ENCODE measurements at regions not wholly inside any gene's neighbourhood (a gene's known extent, or its start where the extent isn't known, plus 50 kb on each side); places are given as distances from the start of the nearest gene placed in this dataset.

DNA sequence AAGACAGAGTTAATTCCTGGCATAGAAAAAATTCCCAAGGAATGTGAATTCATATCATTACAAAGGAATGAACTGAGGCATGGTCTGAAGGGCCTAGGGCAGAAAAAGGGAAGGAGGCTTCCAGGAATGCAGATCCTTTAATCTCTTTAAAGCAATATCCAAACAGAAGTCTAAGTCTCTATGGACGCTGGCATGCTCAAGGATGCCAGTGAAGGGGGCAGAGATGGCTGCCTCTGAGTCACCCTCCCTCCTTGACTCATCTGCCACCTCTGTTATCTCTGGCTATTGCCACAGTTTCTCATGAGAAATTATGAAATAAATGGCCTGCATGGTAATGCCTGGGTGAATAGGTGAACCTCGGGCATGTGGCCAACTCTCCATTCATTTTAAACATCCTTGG, 96.3 kb upstream of the BCL6 start:
- FAIRE-seq = no peak

DNA sequence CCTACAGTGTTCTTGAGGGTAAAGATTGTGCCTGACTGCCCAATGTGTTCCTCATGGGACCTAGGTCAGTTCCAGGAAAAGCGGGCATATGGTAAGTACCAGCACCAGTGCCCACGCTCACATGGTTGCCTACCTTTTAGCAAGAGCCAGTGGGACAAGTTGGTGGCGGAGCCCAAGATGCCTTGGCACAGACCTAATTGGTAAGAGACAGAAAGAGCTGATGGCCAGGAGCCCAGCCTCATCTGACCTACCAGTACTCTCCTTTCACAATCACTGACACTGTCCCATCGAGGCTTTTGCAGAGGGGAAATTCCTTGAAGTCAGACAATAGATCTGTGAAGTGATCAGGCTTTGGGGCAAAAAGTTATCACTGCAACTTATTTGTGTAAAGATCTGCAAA, 98.4 kb upstream of the BCL6 start:
- DNase-seq (ENCODE audit: insufficient read length) = no peak
- TF ChIP-seq TAF1 (IDR thresholded peaks at IDR 0.05; ENCODE audit: borderline replicate concordance, low read depth, low read length) = no peak
- TF ChIP-seq POLR2AphosphoS5 (IDR thresholded peaks at IDR 0.05; ENCODE audit: low read depth, low read length) = no peak
- TF ChIP-seq POLR2A (IDR thresholded peaks at IDR 0.05; ENCODE audit: low read depth, low read length) = no peak
- no peak for FAIRE-seq

More for the DNA sequence above, 96.3 kb upstream of the BCL6 start:
- TF ChIP-seq POLR2A (IDR thresholded peaks at IDR 0.05; ENCODE audit: low read depth, low read length) (no peak), TAF1 (IDR thresholded peaks at IDR 0.05; ENCODE audit: borderline replicate concordance, low read depth, low read length) (no peak)
- no peak for DNase-seq (ENCODE audit: insufficient read length)

DNA sequence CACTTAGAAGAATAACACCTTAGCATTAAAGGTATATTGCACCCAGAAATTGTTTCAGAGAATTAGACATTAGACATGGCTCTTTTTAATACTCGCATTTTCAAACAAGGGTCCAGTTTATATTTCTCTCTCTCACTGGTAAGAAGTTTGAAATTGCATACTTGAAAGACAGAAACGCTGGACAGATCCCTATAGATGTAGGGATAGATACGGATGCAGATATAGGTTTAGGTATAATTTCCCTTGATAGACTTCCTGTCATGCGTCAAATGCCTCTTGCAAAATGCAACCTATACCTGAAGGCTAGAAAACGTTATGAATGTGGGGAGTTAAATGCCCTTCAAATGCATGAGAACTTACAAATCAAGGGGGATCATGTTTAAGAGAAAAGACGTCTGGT, 99.4 kb upstream of the BCL6 start:
- FAIRE-seq (no peak), DNase-seq (ENCODE audit: insufficient read length) (no peak)
- TF ChIP-seq POLR2A (IDR thresholded peaks at IDR 0.05; ENCODE audit: low read depth, low read length) (no peak), TAF1 (IDR thresholded peaks at IDR 0.05; ENCODE audit: borderline replicate concordance, low read depth, low read length) (no peak), POLR2AphosphoS5 (IDR thresholded peaks at IDR 0.05; ENCODE audit: low read depth, low read length) (no peak)

DNA sequence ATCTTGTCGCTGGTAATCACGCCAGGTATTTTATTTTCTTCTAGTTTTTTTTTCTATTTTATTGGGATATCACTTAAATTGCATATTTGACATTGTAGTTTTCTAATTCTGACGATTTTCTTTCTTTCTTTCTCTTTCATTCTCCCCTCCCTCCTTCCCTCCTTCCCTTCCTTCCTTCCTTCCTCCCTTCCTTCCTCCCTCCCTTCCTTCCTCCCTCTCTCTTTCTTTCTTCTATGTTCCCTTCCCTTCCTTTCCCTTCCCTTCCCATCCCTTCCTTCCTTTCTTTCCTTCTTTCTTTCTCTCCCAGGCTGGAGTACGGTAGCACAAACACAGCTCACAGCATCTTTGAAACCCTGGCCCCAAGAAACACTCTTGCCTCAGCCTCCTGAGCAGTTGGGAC, 100.6 kb upstream of the BCL6 start:
- FAIRE-seq = no peak
- no peak for TF ChIP-seq POLR2A (IDR thresholded peaks at IDR 0.05; ENCODE audit: low read depth, low read length)
- no peak for TF ChIP-seq POLR2AphosphoS5 (IDR thresholded peaks at IDR 0.05; ENCODE audit: low read depth, low read length)
- TF ChIP-seq TAF1 (IDR thresholded peaks at IDR 0.05; ENCODE audit: borderline replicate concordance, low read depth, low read length) = no peak
- DNase-seq (ENCODE audit: insufficient read length) = no peak

DNA sequence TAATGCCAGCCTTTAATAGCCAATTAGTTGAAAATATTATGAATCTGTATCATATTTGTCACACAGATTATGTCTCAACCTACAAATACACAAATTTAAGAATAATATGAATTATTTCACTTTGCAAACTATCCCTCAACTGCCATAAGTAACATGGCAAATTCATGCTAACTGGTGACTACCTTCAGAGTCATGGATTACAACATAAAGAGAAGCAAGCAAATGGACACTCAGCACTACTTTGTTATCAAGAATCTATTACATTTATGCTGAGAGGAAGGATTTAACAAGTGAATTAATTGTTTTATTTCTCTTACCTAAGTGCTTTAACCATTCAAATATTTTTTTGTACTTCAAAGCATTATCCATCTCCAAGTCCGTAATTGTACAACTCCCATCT, 103.1 kb upstream of the BCL6 start:
- no peak for FAIRE-seq
- no peak for TF ChIP-seq POLR2AphosphoS5 (IDR thresholded peaks at IDR 0.05; ENCODE audit: low read depth, low read length)
- no peak for TF ChIP-seq POLR2A (IDR thresholded peaks at IDR 0.05; ENCODE audit: low read depth, low read length)
- TF ChIP-seq TAF1 (IDR thresholded peaks at IDR 0.05; ENCODE audit: borderline replicate concordance, low read depth, low read length) = no peak
- DNase-seq (ENCODE audit: insufficient read length) = no peak

DNA sequence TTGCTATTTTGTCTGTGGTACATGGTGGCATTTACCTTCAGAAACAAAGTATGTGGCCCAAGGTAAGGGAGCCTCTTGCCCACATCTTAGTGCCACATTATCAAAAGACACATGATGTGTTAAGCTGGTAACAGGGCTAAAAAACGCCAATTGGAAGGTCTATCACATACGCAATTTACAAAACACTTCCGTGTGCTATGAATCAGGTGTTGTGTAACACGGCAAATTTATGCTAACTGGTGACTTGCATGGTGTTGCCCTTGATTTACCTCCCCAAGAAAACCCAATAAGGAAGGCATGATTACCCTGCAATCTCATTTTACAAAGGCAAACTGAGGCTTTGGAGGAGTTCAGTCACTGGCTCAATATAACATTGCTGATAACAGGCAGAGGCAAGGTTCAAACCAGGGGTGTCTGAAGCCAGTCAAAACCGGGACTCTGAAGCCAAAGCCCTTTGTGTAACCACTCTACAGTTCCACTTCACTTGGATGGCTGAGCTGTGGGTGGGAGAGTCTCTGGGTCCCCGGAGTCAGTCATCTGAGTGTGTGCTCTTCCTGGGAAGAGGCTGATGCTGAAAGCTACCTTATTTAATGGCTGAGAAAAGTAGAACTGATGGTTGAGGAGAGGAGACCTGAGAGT, 103.9 kb upstream of the BCL6 start:
- DNase-seq (ENCODE audit: insufficient read length) (no peak), FAIRE-seq (no peak)
- TF ChIP-seq TAF1 (IDR thresholded peaks at IDR 0.05; ENCODE audit: borderline replicate concordance, low read depth, low read length) (no peak), POLR2AphosphoS5 (IDR thresholded peaks at IDR 0.05; ENCODE audit: low read depth, low read length) (no peak), POLR2A (IDR thresholded peaks at IDR 0.05; ENCODE audit: low read depth, low read length) (no peak)

DNA sequence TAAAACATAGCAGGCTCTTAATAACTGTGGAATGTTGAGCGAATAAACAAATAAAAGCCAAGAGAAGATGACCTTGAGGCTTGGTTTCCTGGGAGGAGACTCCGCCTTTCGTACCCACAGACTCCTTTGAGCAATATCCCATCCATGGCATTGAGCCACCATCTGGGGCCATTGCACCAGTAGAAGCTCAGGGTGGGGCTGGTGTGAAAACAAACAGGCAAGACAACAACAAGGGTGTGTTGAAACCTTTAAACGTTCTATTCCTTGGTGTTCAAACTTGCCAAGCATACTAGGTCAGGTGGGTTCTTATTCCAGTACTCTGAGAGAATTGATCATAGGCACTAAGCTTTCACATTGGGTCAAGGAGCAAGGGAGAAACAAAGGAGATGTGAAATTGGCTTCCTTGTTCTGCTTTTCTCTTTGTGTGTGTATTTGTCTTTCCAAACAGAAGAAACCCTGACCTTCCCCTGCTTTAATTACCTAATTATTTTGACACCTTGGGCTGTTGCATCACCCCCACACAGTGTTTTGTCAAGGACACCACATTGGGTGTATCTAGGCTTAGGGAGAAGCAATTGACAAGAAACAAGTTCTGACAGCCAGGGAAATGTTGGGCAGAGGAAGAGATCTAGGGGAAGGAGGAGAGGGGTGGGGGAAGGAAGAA, 105.1 kb upstream of the BCL6 start:
- TF ChIP-seq POLR2AphosphoS5 (IDR thresholded peaks at IDR 0.05; ENCODE audit: low read depth, low read length) = no peak
- no peak for TF ChIP-seq TAF1 (IDR thresholded peaks at IDR 0.05; ENCODE audit: borderline replicate concordance, low read depth, low read length)
- TF ChIP-seq POLR2A (IDR thresholded peaks at IDR 0.05; ENCODE audit: low read depth, low read length) = no peak
- FAIRE-seq (no peak), DNase-seq (ENCODE audit: insufficient read length) (no peak)

DNA sequence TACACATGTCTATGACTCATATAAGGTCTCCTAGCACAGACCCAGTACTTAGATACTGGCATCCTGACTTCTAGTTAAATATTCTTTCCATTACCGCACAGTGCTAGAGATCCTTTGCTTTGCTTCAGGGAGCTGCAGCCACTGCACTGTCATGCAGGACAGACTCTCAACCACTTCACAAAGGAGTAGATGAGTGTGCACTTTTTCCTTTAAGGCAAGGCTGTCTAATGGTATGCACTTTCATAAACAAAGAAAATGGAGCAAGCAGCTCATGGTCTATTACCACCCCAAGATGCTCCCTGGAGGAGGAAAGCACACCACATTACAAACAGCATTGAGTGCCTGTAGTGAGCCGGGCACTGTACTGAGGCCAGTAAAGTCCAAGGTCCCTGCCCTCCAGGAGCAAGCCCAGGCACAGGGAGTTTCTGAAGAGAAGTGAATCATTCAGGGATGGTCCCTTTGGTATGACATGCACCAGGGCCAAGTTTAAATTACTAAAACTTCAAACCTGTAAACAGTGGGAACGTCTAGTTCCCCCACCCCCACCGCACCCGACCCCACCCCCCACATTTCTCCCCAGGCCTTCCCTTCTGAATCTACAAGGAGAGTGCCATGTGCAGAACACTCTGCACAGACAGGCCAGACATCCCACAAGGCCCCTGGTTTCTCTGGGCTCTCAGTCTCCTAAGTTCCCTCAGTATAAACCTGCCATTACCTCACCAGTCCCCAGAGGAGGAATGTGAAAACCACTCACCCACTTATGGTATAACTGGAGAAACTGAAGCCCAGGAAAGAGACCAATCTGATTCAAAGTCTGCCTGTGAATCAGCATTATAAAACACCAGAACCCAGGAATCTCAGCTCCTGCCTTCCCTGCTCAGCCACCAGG, 107.8 kb upstream of the BCL6 start:
- DNase-seq (ENCODE audit: insufficient read length) = no peak

DNA sequence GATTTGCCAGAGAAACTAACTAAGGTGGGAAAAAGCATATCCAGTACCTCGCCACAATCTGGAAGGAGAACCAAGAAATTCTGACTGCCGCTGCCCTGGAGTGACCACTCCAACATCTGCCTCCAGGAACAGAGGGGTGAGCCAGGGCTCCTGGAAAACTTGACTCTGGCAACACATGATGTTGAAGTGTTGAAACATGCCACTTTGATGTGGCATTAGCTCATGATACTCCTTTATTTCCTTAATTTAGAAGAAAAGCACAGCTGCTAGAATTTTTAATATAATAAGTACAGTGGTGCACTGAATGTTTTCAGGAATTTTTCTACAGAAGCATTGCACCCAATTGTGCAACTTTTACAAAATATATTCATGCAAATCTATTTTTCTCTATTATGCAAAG, 109.9 kb upstream of the BCL6 start:
- DNase-seq (ENCODE audit: insufficient read length) (no peak), FAIRE-seq (no peak)
- TF ChIP-seq POLR2AphosphoS5 (IDR thresholded peaks at IDR 0.05; ENCODE audit: low read depth, low read length) (no peak), POLR2A (IDR thresholded peaks at IDR 0.05; ENCODE audit: low read depth, low read length) (no peak), TAF1 (IDR thresholded peaks at IDR 0.05; ENCODE audit: borderline replicate concordance, low read depth, low read length) (no peak)

More for the DNA sequence above, 107.8 kb upstream of the BCL6 start:
- TF ChIP-seq POLR2AphosphoS5 (IDR thresholded peaks at IDR 0.05; ENCODE audit: low read depth, low read length) (no peak), POLR2A (IDR thresholded peaks at IDR 0.05; ENCODE audit: low read depth, low read length) (no peak), TAF1 (IDR thresholded peaks at IDR 0.05; ENCODE audit: borderline replicate concordance, low read depth, low read length) (no peak)
- no peak for FAIRE-seq

DNA sequence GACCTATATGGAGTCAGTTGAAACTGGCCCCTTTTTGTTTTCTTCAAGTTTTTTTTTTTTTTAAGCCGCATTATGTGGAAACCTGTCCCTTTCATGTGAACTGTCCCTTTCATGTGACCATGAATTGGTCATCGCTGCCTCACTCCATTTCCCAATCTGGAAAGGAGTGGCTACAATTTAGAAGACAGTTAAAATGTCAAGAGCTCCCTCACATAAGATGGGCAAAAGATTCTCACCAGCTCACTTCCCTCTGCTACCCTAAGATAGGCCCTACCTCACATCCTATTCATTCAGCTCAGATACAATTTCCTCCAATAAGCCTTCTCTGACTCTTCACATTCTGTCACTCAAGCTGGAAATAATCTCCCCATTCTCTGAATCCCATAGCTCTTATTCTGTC, 111.3 kb upstream of the BCL6 start:
- FAIRE-seq (no peak), DNase-seq (ENCODE audit: insufficient read length) (no peak)
- TF ChIP-seq POLR2AphosphoS5 (IDR thresholded peaks at IDR 0.05; ENCODE audit: low read depth, low read length) (no peak), TAF1 (IDR thresholded peaks at IDR 0.05; ENCODE audit: borderline replicate concordance, low read depth, low read length) (no peak), POLR2A (IDR thresholded peaks at IDR 0.05; ENCODE audit: low read depth, low read length) (no peak)

DNA sequence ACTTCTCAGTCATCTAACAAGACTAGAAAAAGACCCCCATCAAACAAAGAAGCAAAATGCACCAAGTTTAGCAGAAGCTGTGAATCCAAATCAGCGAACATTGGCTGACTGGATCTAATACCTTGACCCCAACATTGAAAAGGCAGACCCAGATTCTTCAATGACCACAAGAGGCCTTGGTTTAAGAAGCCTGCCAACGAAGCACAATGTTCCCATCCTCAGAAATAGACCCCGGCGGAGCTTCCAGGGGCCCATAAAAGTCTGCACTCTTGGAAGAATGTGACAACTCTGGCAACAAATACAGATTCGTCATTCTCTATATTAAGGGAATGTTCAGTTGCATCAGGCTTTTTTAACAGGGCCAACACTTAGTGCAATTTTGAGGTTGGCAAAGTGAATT, 112.8 kb upstream of the BCL6 start:
- FAIRE-seq = no peak

More for the DNA sequence above, 112.8 kb upstream of the BCL6 start:
- no peak for TF ChIP-seq POLR2A (IDR thresholded peaks at IDR 0.05; ENCODE audit: low read depth, low read length)
- TF ChIP-seq POLR2AphosphoS5 (IDR thresholded peaks at IDR 0.05; ENCODE audit: low read depth, low read length) = no peak
- no peak for TF ChIP-seq TAF1 (IDR thresholded peaks at IDR 0.05; ENCODE audit: borderline replicate concordance, low read depth, low read length)
- no peak for DNase-seq (ENCODE audit: insufficient read length)
